ENCODE measurements at regions not wholly inside any gene's neighbourhood (a gene's known extent, or its start where the extent isn't known, plus 50 kb on each side); places are given as distances from the start of the nearest gene placed in this dataset.

- no peaks in the 10 kb centered on the region for H4K20me1 ChIP-seq (ENCODE audit: insufficient read depth, low read length)
- H3K4me2 ChIP-seq (replicated peaks; ENCODE audit: extremely low read depth, low read length, poor library complexity, severe bottlenecking), result no peak overlapping the region
- peak overlapping the region in 1 of 7 donors; percentile 15 for H3K27ac Mint-ChIP-seq
- H3K27me3 ChIP-seq (ENCODE audit: control insufficient read depth in 2 of 2, insufficient read depth in 2 of 2, low read length in 2 of 2), result no peaks in the 10 kb centered on the region
- H3K79me2 ChIP-seq (ENCODE audit: insufficient read depth, low read length), result no peaks in the 10 kb centered on the region
- no peak for TF ChIP-seq CTCF (IDR thresholded peaks at IDR 0.05)
- intact Hi-C loops (cut with micrococcal nuclease), result no loop called here
- H3K9me3 Mint-ChIP-seq, result peaks cover 0 to 11% (median 9%) of the 10 kb centered on the region in 7 donors
- H3K4me1 ChIP-seq (ENCODE audit: control insufficient read depth in 1 of 2, insufficient read depth in 2 of 2, low read length in 2 of 2), result peaks cover 34 to 53% of the 10 kb centered on the region in 2 donors
- no peak overlapping the region for H3K4me3 ChIP-seq (replicated peaks in 1 of 3; ENCODE audit: low read depth in 2 of 3, low read length in 3 of 3)
- peaks cover 0 to 10% of the 10 kb centered on the region in 2 donors for H3K9me3 ChIP-seq (replicated peaks in 1 of 2; ENCODE audit: control insufficient read depth in 1 of 2, insufficient read depth in 1 of 2, low read length in 2 of 2)
- H3K9ac ChIP-seq (ENCODE audit: insufficient read depth, low read length, poor library complexity, severe bottlenecking), result no peak overlapping the region
- no peak for DNase-seq
- H3K4me3 Mint-ChIP-seq, result no peak overlapping the region
- H2AFZ ChIP-seq (ENCODE audit: insufficient read depth, low read depth, low read length, poor library complexity, severe bottlenecking), result no peak overlapping the region
- 100% methylated on average over 1 of the region's 3 CpGs for WGBS (ENCODE audit: insufficient coverage)
- peaks cover 1 to 16% of the 10 kb centered on the region in 2 donors for H3K36me3 Mint-ChIP-seq
- peaks cover 0 to 5% (median 2%) of the 10 kb centered on the region in 3 donors for H3K27me3 Mint-ChIP-seq (ENCODE audit: low read depth in 3 of 3)
- no peaks in the 10 kb centered on the region for H3K36me3 ChIP-seq (replicated peaks in 1 of 2; ENCODE audit: control insufficient read depth in 1 of 2, insufficient read depth in 2 of 2, low read length in 2 of 2)
- no peak overlapping the region for H3K27ac ChIP-seq (ENCODE audit: low read depth in 1 of 2, low read length in 2 of 2)
- H3K4me1 Mint-ChIP-seq, result peaks cover 58% of the 10 kb centered on the region
Observed at GRCh38 chr12:98406378-98406777, 109.0 kb upstream of the TMPO start.

GRCh38 chr12:98408681-98409080 lies 106.7 kb upstream of the TMPO start:
- peaks cover 31 to 47% of the 10 kb centered on the region in 2 donors for H3K4me1 ChIP-seq (ENCODE audit: control insufficient read depth in 1 of 2, insufficient read depth in 2 of 2, low read length in 2 of 2)
- Mint-ChIP-seq H3K27me3 (ENCODE audit: low read depth in 3 of 3) (peaks cover 0 to 5% (median 1%) of the 10 kb centered on the region in 3 donors), H3K27ac (peak overlapping the region; percentile 85 to 94 (median 91)), H3K9me3 (peaks cover 0 to 11% (median 9%) of the 10 kb centered on the region in 7 donors), H3K36me3 (peaks cover 1 to 16% of the 10 kb centered on the region in 2 donors), H3K4me1 (peaks cover 54% of the 10 kb centered on the region), H3K4me3 (peak overlapping the region in 1 of 2 donors; percentile 68)
- H3K27me3 ChIP-seq (ENCODE audit: control insufficient read depth in 2 of 2, insufficient read depth in 2 of 2, low read length in 2 of 2), result no peaks in the 10 kb centered on the region
- WGBS (ENCODE audit: insufficient coverage), result 19% methylated on average over 4 of the region's 4 CpGs
- no peak overlapping the region for H3K9ac ChIP-seq (ENCODE audit: insufficient read depth, low read length, poor library complexity, severe bottlenecking)
- peak; percentile 76 to 82 (median 79) for DNase-seq
- peak overlapping the region; percentile 65 to 70 for H3K27ac ChIP-seq (ENCODE audit: low read depth in 1 of 2, low read length in 2 of 2)
- no peak for TF ChIP-seq CTCF (IDR thresholded peaks at IDR 0.05)
- no peaks in the 10 kb centered on the region for H3K79me2 ChIP-seq (ENCODE audit: insufficient read depth, low read length)
- no peak overlapping the region for H2AFZ ChIP-seq (ENCODE audit: insufficient read depth, low read depth, low read length, poor library complexity, severe bottlenecking)
- peak overlapping the region in 1 of 3 experiments; percentile 35 for H3K4me3 ChIP-seq (replicated peaks in 1 of 3; ENCODE audit: low read depth in 2 of 3, low read length in 3 of 3)
- intact Hi-C loops (cut with micrococcal nuclease), result no loop called here
- no peaks in the 10 kb centered on the region for H4K20me1 ChIP-seq (ENCODE audit: insufficient read depth, low read length)
- H3K9me3 ChIP-seq (replicated peaks in 1 of 2; ENCODE audit: control insufficient read depth in 1 of 2, insufficient read depth in 1 of 2, low read length in 2 of 2), result peaks cover 0 to 10% of the 10 kb centered on the region in 2 donors
- no peaks in the 10 kb centered on the region for H3K36me3 ChIP-seq (replicated peaks in 1 of 2; ENCODE audit: control insufficient read depth in 1 of 2, insufficient read depth in 2 of 2, low read length in 2 of 2)
- H3K4me2 ChIP-seq (replicated peaks; ENCODE audit: extremely low read depth, low read length, poor library complexity, severe bottlenecking), result peak overlapping the region; percentile 12
